ENCODE measurements at regions not wholly inside any gene's neighbourhood (a gene's known extent, or its start where the extent isn't known, plus 50 kb on each side); places are given as distances from the start of the nearest gene placed in this dataset.

- H3K27ac ChIP-seq = no peak overlapping the region
- no peaks in the 10 kb centered on the region for H3K36me3 ChIP-seq
- ATAC-seq (no peak), DNase-seq (peak in 1 of 4 donors; percentile 37)
- H3K9me3 ChIP-seq = peaks cover 0 to 2% of the 10 kb centered on the region in 2 donors
- no peaks in the 10 kb centered on the region for H3K4me1 ChIP-seq
- no peaks in the 10 kb centered on the region for H3K27me3 ChIP-seq
- H3K4me3 ChIP-seq = no peak overlapping the region
- intact Hi-C loops (cut with DNase I) = no loop called here
- TF ChIP-seq, protein P1, sequence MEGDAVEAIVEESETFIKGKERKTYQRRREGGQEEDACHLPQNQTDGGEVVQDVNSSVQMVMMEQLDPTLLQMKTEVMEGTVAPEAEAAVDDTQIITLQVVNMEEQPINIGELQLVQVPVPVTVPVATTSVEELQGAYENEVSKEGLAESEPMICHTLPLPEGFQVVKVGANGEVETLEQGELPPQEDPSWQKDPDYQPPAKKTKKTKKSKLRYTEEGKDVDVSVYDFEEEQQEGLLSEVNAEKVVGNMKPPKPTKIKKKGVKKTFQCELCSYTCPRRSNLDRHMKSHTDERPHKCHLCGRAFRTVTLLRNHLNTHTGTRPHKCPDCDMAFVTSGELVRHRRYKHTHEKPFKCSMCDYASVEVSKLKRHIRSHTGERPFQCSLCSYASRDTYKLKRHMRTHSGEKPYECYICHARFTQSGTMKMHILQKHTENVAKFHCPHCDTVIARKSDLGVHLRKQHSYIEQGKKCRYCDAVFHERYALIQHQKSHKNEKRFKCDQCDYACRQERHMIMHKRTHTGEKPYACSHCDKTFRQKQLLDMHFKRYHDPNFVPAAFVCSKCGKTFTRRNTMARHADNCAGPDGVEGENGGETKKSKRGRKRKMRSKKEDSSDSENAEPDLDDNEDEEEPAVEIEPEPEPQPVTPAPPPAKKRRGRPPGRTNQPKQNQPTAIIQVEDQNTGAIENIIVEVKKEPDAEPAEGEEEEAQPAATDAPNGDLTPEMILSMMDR (IDR thresholded peaks at IDR 0.05) = no peak
Measured at GRCh38 chr4:166502660-166503059, 629.6 kb downstream of the TLL1 start.

GRCh38 chr4:166506051-166506450 is 633.0 kb downstream of the TLL1 start:
- ATAC-seq (no peak), DNase-seq (no peak)
- Histone ChIP-seq H3K27me3 (no peaks in the 10 kb centered on the region), H3K27ac (no peak overlapping the region), H3K4me3 (no peak overlapping the region), H3K9me3 (peaks cover 0 to 2% of the 10 kb centered on the region in 2 donors), H3K36me3 (no peaks in the 10 kb centered on the region), H3K4me1 (no peaks in the 10 kb centered on the region)
- intact Hi-C loops (cut with DNase I) = no loop called here
- TF ChIP-seq, protein P1 (IDR thresholded peaks at IDR 0.05) = no peak

- intact Hi-C loops (cut with DNase I) = no loop called here
- Histone ChIP-seq H3K27me3 (no peaks in the 10 kb centered on the region), H3K9me3 (no peaks in the 10 kb centered on the region), H3K4me3 (no peak overlapping the region), H3K4me1 (no peaks in the 10 kb centered on the region), H3K36me3 (no peaks in the 10 kb centered on the region), H3K27ac (no peak overlapping the region)
- TF ChIP-seq, protein P1 (IDR thresholded peaks at IDR 0.05) = no peak
- ATAC-seq = no peak
- DNase-seq = no peak
Measured at GRCh38 chr4:166512267-166512666, 639.2 kb downstream of the TLL1 start.

DNA sequence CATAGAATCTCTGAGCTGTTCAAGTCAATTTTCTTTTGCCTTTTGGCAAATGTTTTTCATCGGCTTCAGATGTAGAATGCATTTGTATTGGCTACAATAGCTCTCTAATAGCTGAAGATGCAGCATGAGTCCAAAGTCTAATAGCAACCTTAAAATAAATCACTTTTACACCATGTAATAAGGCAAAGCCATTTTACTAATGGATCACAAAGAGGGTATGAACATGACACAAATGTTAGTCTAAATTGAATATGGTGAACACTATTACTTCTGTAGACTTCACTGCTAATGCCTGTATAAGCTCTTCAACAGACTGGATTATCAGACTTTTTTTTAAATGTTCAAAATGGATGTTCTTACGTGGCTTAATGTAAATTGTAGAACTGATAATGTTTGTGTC is 645.3 kb downstream of the TLL1 start:
- Histone ChIP-seq H3K36me3 (no peaks in the 10 kb centered on the region), H3K27me3 (no peaks in the 10 kb centered on the region), H3K9me3 (no peaks in the 10 kb centered on the region), H3K27ac (no peak overlapping the region), H3K4me1 (no peaks in the 10 kb centered on the region), H3K4me3 (no peak overlapping the region)
- intact Hi-C loops (cut with DNase I) = no loop called here
- no peak for DNase-seq
- TF ChIP-seq, protein P1 (IDR thresholded peaks at IDR 0.05) = no peak
- no peak for ATAC-seq

DNA sequence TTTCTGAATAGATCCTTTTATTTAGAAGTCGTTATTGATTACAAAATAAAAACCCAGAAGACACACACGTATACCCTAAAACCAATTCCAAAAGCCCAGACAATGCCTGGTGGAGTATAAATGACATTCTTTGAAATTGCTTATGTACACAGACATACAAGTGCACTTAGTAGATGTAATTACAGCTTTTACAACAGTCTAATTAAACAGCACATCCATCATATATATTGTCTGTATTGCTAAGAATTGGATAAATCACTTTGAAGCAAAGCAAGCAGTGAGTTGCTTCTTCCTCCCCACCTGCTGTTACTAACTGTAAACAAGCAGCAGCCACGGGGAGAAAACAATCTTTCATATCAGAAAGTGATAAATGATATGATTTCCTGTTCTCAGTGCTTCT is 645.7 kb downstream of the TLL1 start:
- ATAC-seq = no peak
- intact Hi-C loops (cut with DNase I) = no loop called here

More for the DNA sequence above, 645.7 kb downstream of the TLL1 start:
- no peaks in the 10 kb centered on the region for H3K36me3 ChIP-seq
- TF ChIP-seq, protein P1 (IDR thresholded peaks at IDR 0.05) = no peak
- no peaks in the 10 kb centered on the region for H3K4me1 ChIP-seq
- no peak for DNase-seq
- no peak overlapping the region for H3K4me3 ChIP-seq
- H3K27me3 ChIP-seq = no peaks in the 10 kb centered on the region
- H3K9me3 ChIP-seq = no peaks in the 10 kb centered on the region
- H3K27ac ChIP-seq = no peak overlapping the region

All from left lung (tissue), 4 donors.